Right lobe of liver (tissue), 4 donors: ENCODE measurements at regions not wholly inside any gene's neighbourhood (a gene's known extent, or its start where the extent isn't known, plus 50 kb on each side); places are given as distances from the start of the nearest gene placed in this dataset.

Source experiments
- POLR2A ChIP-seq: fragments of 450-650 bp; IDR thresholded peaks from one replicate; pipeline ENCODE4 v1.6.1; 2017; ENCODE audit warnings: antibody characterized with exemption, mild to moderate bottlenecking
- TF ChIP-seq, protein P1 (sequence below), 4 donors: fragments of 200-600 bp in 3 of 4; fragments of 450-650 bp in 1 of 4; IDR thresholded peaks; one replicate each; pipeline versions ENCODE4 v1.5.1 to v1.8.0; 2016 to 2022; ENCODE audit warnings: antibody characterized with exemption in 4 of 4, mild to moderate bottlenecking in 2 of 4
- donor health status: DM: no; HTN: no; CAD: no.
- donor health status: DM: no; HTN: no; CAD: no.
- donor health status: DM: no; HTN: yes; CAD: no.

DNA sequence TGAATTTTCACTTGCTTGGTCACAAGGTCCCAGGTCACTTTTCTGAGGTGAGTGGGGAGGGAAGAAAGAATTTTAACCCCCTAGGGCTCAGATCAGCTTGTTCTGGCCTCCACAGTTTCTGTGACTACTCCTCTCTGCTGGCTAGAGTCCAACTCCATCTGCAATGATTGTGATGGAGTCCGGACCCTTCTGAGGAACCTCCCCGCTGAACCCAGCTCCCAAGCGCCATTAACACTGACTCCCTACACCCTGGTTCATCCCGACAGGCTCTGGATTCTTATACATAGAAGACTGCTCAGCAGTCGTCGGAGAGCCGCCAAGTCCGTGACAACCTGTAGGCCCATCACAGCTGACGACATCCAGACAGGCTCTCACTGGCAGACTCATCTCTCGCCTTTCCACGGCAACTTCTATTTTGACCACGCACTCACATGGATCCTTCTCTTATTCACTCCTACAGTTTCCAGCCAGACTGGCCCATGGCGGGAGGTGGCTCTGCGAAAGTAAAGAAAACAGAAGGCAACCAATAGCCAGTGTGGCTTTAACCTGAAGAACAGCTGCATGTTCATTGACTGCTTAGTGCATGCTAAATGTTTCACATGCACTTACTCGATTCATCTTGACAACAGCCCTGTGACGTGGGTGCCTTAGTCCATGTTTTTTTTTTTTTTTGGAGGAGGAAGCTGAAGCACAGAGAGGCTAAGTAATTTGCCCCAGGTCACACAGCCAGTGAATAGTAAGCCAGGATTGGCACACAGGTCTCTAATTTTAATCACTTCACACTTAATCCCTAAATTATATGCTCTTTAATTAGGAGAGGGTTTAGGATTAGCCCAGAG, 68.0 kb upstream of the PRDM11 start:
- TF ChIP-seq, protein P1, sequence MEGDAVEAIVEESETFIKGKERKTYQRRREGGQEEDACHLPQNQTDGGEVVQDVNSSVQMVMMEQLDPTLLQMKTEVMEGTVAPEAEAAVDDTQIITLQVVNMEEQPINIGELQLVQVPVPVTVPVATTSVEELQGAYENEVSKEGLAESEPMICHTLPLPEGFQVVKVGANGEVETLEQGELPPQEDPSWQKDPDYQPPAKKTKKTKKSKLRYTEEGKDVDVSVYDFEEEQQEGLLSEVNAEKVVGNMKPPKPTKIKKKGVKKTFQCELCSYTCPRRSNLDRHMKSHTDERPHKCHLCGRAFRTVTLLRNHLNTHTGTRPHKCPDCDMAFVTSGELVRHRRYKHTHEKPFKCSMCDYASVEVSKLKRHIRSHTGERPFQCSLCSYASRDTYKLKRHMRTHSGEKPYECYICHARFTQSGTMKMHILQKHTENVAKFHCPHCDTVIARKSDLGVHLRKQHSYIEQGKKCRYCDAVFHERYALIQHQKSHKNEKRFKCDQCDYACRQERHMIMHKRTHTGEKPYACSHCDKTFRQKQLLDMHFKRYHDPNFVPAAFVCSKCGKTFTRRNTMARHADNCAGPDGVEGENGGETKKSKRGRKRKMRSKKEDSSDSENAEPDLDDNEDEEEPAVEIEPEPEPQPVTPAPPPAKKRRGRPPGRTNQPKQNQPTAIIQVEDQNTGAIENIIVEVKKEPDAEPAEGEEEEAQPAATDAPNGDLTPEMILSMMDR (IDR thresholded peaks at IDR 0.05), result no peak
- TF ChIP-seq POLR2A, result no peak
